ENCODE measurements at regions not wholly inside any gene's neighbourhood (a gene's known extent, or its start where the extent isn't known, plus 50 kb on each side); places are given as distances from the start of the nearest gene placed in this dataset.
"Not testable (repeated sequence)": the region's sequence is repeated elsewhere in the genome, so short reads cannot be mapped to it uniquely, and the experiment has no call there.

- no peaks in the 10 kb centered on the region for H3K4me1 Mint-ChIP-seq (ENCODE audit: low read depth)
- H3K4me3 Mint-ChIP-seq, result no peak overlapping the region
- H3K27me3 Mint-ChIP-seq (ENCODE audit: low read depth), result no peaks in the 10 kb centered on the region
- peaks cover 12% of the 10 kb centered on the region for H3K9me3 Mint-ChIP-seq (ENCODE audit: insufficient read depth)
- no peaks in the 10 kb centered on the region for H3K36me3 Mint-ChIP-seq (ENCODE audit: low read depth)
- DNase-seq, result no peak
- POLR2A ChIA-PET, result no interaction called here
- no peak for ATAC-seq
- H3K27ac Mint-ChIP-seq, result no peak overlapping the region
- CTCF ChIA-PET, result no interaction called here
Measured at GRCh38 chr4:62457356-62457755, 1257.2 kb downstream of the ADGRL3 start.

DNA sequence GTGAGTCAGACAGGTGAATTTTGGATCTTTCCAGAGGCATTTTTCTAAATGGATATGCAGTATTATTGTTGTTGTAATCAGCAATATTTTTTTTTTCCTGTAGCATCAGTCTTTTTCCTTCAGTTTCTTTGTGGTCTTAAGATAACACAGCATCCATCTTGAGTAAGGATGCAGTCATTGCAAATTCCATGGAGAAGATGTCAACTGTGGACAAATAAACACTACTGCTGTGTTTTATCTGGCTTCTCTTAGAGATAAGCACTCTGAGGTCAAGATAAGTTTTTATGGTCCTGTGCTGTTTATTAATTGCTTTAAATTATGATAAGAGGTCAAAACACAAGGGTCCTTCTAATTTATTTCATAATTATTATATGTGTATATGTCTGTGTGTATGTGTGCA is 1255.7 kb downstream of the ADGRL3 start:
- H3K27me3 Mint-ChIP-seq (ENCODE audit: low read depth), result no peaks in the 10 kb centered on the region
- no peak for ATAC-seq
- H3K4me3 Mint-ChIP-seq, result no peak overlapping the region
- ChIA-PET POLR2A (no interaction called here), CTCF (no interaction called here)
- peaks cover 9% of the 10 kb centered on the region for H3K9me3 Mint-ChIP-seq (ENCODE audit: insufficient read depth)
- H3K27ac Mint-ChIP-seq, result no peak overlapping the region
- no peak for DNase-seq
- H3K4me1 Mint-ChIP-seq (ENCODE audit: low read depth), result no peaks in the 10 kb centered on the region
- no peaks in the 10 kb centered on the region for H3K36me3 Mint-ChIP-seq (ENCODE audit: low read depth)

- ATAC-seq, result no peak
Measured at GRCh38 chr4:62454535-62454934, 1254.4 kb downstream of the ADGRL3 start.

DNA sequence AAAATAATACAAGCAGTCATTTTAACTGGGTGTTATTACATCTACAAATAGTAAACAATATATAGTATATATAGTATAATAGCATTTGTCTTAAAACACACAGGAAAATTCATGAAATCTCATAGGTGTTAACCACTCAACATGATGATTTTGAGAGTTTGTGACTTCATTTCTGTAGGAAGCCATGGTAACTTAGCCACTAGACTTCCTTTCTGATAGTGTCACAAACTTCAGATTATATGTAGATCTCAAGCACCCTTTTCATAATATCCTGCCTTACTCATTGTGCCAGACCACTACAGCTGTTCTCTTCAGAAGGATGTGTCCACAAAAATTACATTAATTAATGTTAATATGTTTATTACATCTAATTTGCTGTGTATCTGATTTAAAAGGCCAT is 1250.6 kb downstream of the ADGRL3 start:
- ATAC-seq (no peak), DNase-seq (no peak)
- H3K27me3 Mint-ChIP-seq (ENCODE audit: low read depth), result no peaks in the 10 kb centered on the region
- H3K36me3 Mint-ChIP-seq (ENCODE audit: low read depth), result no peaks in the 10 kb centered on the region
- H3K4me3 Mint-ChIP-seq, result no peak overlapping the region
- POLR2A ChIA-PET, result no interaction called here
- H3K4me1 Mint-ChIP-seq (ENCODE audit: low read depth), result no peaks in the 10 kb centered on the region
- CTCF ChIA-PET, result no interaction called here
- H3K9me3 Mint-ChIP-seq (ENCODE audit: insufficient read depth), result peaks cover 4% of the 10 kb centered on the region
- no peak overlapping the region for H3K27ac Mint-ChIP-seq

More at GRCh38 chr4:62454535-62454934, 1254.4 kb downstream of the ADGRL3 start:
- CTCF ChIA-PET, result no interaction called here
- Mint-ChIP-seq H3K4me3 (no peak overlapping the region), H3K9me3 (ENCODE audit: insufficient read depth) (no peaks in the 10 kb centered on the region), H3K36me3 (ENCODE audit: low read depth) (no peaks in the 10 kb centered on the region), H3K27ac (no peak overlapping the region), H3K27me3 (ENCODE audit: low read depth) (no peaks in the 10 kb centered on the region), H3K4me1 (ENCODE audit: low read depth) (no peaks in the 10 kb centered on the region)
- no peak for DNase-seq
- POLR2A ChIA-PET, result no interaction called here

DNA sequence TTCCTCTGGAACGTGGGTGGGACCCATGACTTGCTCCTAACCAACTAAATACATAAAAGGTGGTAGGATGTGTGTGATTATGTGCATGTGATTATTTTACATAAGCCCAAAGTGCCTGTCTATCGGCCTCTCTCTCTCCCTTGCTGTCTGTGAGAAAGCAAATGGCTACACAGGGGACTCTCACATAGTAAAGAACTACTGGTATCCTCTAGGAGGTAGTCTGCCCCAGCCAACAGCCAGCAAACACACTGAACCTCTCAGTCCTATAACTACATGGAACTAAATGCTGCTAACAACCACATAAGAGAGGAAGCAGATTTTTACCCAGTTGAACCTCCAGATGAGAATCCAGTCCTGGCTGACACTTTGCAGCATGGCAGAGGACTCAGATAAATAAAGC is 1249.4 kb downstream of the ADGRL3 start:
- DNase-seq (no peak), ATAC-seq (no peak)
- ChIA-PET CTCF (no interaction called here), POLR2A (no interaction called here)
- Mint-ChIP-seq H3K27ac (no peak overlapping the region), H3K4me1 (ENCODE audit: low read depth) (no peaks in the 10 kb centered on the region), H3K36me3 (ENCODE audit: low read depth) (no peaks in the 10 kb centered on the region), H3K9me3 (ENCODE audit: insufficient read depth) (peaks cover 4% of the 10 kb centered on the region), H3K4me3 (no peak overlapping the region), H3K27me3 (ENCODE audit: low read depth) (no peaks in the 10 kb centered on the region)

DNA sequence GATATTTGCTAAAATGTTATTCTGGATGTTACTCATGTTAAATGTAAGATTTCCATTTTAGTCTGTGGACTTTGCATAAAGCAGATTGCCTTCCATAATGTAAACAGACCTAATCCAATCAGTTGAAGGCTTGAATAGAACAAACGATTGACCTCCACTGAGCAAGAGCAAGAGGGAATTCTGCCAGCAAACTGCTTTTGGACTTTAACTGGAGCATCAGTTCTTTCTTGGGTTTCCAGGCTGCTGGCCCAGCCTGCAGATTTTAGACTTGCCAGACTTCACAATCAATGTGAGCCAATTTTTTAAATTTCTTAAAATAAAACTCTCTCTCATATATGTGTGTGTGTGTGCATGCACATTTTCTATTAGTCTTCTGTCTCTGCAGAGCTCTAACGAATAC is 1248.8 kb downstream of the ADGRL3 start:
- H3K9me3 Mint-ChIP-seq (ENCODE audit: insufficient read depth), result peaks cover 4% of the 10 kb centered on the region
- ChIA-PET POLR2A (no interaction called here), CTCF (no interaction called here)
- no peaks in the 10 kb centered on the region for H3K36me3 Mint-ChIP-seq (ENCODE audit: low read depth)
- no peaks in the 10 kb centered on the region for H3K4me1 Mint-ChIP-seq (ENCODE audit: low read depth)
- DNase-seq, result no peak
- H3K27ac Mint-ChIP-seq, result no peak overlapping the region
- no peak for ATAC-seq
- no peaks in the 10 kb centered on the region for H3K27me3 Mint-ChIP-seq (ENCODE audit: low read depth)
- H3K4me3 Mint-ChIP-seq, result no peak overlapping the region

- Mint-ChIP-seq H3K4me1 (ENCODE audit: low read depth) (no peaks in the 10 kb centered on the region), H3K4me3 (no peak overlapping the region), H3K27me3 (ENCODE audit: low read depth) (no peaks in the 10 kb centered on the region), H3K27ac (no peak overlapping the region), H3K9me3 (ENCODE audit: insufficient read depth) (peaks cover 21% of the 10 kb centered on the region), H3K36me3 (ENCODE audit: low read depth) (no peaks in the 10 kb centered on the region)
- no peak for DNase-seq
- ChIA-PET CTCF (no interaction called here), POLR2A (no interaction called here)
- ATAC-seq, result no peak
Measured at GRCh38 chr4:62439051-62439450, 1238.9 kb downstream of the ADGRL3 start.

DNA sequence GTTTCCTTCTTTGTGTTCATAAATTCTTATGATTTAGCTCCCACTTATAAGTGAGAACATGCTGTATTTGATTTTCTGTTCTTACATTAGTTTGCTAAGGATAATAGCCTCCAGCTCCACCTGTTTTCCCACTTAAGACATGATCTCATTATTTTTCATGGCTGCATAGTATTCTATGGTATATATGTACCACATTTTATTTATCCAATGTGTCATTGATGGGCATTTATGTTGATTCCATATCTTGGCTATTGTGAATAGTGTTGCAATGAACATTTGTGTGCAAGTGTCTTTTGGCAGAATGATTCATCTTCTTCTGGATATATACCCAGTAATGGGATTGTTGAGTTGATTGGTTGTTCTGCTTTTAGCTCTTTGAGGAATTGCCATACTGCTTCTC is 1234.8 kb downstream of the ADGRL3 start:
- H3K4me3 Mint-ChIP-seq, result no peak overlapping the region
- H3K9me3 Mint-ChIP-seq (ENCODE audit: insufficient read depth), result peaks cover 28% of the 10 kb centered on the region
- no peaks in the 10 kb centered on the region for H3K27me3 Mint-ChIP-seq (ENCODE audit: low read depth)
- H3K27ac Mint-ChIP-seq, result no peak overlapping the region
- H3K4me1 Mint-ChIP-seq (ENCODE audit: low read depth), result no peaks in the 10 kb centered on the region
- H3K36me3 Mint-ChIP-seq (ENCODE audit: low read depth), result no peaks in the 10 kb centered on the region
- no peak for DNase-seq
- ChIA-PET POLR2A (no interaction called here), CTCF (no interaction called here)
- no peak for ATAC-seq

DNA sequence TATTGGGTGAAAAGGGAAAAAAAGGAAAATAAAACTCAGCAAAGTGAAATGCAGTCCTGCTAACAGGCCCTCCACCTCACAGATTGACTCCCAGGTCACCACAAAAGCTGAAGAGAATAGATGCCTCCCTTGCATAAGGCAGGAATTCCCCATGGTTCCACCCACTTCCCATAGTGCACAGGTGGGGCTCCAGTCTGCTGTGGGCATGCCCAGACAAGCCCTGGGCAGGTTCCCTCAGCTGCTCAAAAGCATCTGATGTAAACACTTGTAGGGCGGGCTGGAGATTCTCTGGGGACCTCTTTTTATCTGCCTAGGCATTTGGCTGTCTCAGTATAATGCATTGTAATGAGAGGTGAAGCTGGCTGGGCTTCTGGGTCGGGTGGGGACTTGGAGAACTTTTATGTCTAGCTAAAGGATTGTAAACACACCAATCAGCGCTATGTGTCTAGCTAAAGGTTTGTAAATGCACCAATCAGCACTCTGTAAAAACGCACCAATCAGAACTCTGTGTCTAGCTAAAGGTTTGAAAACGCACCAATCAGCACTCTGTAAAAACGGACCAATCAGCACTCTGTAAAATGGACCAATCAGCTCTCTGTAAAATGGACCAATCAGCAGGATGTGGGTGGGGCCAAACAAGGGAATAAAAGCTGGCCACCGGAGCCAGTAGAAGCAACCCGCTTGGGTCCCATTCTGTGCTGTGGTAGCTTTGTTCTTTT is 1231.5 kb downstream of the ADGRL3 start:
- H3K27me3 Mint-ChIP-seq (ENCODE audit: low read depth); CTCF ChIA-PET: not testable (repeated sequence)

GRCh38 chr4:62429297-62429696 is 1229.2 kb downstream of the ADGRL3 start:
- Mint-ChIP-seq H3K9me3 (ENCODE audit: insufficient read depth) (peaks cover 15% of the 10 kb centered on the region), H3K27ac (no peak overlapping the region), H3K4me1 (ENCODE audit: low read depth) (no peaks in the 10 kb centered on the region), H3K4me3 (no peak overlapping the region), H3K36me3 (ENCODE audit: low read depth) (no peaks in the 10 kb centered on the region), H3K27me3 (ENCODE audit: low read depth) (no peaks in the 10 kb centered on the region)
- POLR2A ChIA-PET, result no interaction called here
- DNase-seq, result no peak
- no peak for ATAC-seq
- CTCF ChIA-PET, result no interaction called here

More for the DNA sequence above, 1231.5 kb downstream of the ADGRL3 start:
- POLR2A ChIA-PET; H3K4me3 Mint-ChIP-seq; H3K4me1 Mint-ChIP-seq (ENCODE audit: low read depth); H3K36me3 Mint-ChIP-seq (ENCODE audit: low read depth); ATAC-seq; H3K27ac Mint-ChIP-seq; DNase-seq: not testable (repeated sequence)
- peaks cover 23% of the 10 kb centered on the region for H3K9me3 Mint-ChIP-seq (ENCODE audit: insufficient read depth)

DNA sequence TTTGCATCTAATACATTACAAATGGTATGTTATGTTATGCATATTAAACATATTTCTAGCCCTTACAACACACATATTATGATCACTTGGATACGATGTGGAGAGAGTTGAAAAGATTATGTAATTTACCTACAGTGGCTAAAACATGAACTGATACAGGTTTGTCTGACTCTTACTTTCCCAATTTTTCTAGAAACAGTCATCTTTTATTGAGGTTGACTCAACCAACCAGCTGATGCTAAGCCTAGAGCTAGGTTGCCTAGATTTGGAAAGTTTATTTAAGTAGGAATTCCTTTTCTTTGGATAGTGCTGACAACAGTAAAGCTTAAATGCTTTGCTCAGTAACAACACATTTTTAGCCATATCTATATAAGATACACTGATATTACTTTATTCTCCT is 1215.1 kb downstream of the ADGRL3 start:
- ATAC-seq (no peak), DNase-seq (no peak)
- POLR2A ChIA-PET, result no interaction called here
- Mint-ChIP-seq H3K36me3 (ENCODE audit: low read depth) (no peaks in the 10 kb centered on the region), H3K27me3 (ENCODE audit: low read depth) (no peaks in the 10 kb centered on the region), H3K4me1 (ENCODE audit: low read depth) (no peaks in the 10 kb centered on the region), H3K27ac (no peak overlapping the region), H3K4me3 (no peak overlapping the region), H3K9me3 (ENCODE audit: insufficient read depth) (peaks cover 5% of the 10 kb centered on the region)
- CTCF ChIA-PET, result no interaction called here

- ChIA-PET POLR2A (no interaction called here), CTCF (no interaction called here)
- DNase-seq, result no peak
- Mint-ChIP-seq H3K36me3 (ENCODE audit: low read depth) (no peaks in the 10 kb centered on the region), H3K4me1 (ENCODE audit: low read depth) (no peaks in the 10 kb centered on the region), H3K27me3 (ENCODE audit: low read depth) (no peaks in the 10 kb centered on the region), H3K27ac (no peak overlapping the region), H3K9me3 (ENCODE audit: insufficient read depth) (peaks cover 5% of the 10 kb centered on the region), H3K4me3 (no peak overlapping the region)
- no peak for ATAC-seq
Measured at GRCh38 chr4:62414563-62414962, 1214.4 kb downstream of the ADGRL3 start.

DNA sequence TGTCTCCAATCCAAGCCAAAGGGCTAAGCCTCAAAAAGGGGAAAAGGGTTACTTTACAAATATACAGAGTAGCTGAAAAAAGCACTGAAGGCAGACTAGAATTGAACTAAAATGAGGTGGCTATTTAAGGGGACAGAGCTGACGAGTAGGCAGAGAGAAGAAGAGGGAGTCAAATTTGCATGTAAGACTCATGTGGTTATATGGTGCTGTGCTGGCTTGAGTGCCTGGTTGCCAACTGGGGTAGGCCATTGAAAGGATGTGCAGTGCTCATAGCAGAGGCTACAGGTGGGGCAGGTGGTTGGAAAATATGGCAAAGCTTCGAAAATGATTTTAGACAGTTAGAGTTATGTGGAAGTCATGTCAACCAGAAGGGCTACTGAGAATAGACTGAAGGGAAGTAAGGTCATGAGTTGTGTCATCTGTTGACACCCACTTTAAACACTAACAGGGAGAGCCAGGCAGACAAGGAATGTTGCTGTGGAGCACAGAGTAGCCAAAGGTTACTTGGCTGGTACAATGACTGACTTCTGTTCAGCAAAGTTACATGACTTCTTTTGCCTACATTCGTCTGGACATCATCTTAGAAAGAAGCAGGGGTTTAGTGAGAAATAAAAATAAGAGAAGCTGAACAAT is 1210.4 kb downstream of the ADGRL3 start:
- no peaks in the 10 kb centered on the region for H3K4me1 Mint-ChIP-seq (ENCODE audit: low read depth)
- no peak for ATAC-seq
- H3K27me3 Mint-ChIP-seq (ENCODE audit: low read depth), result no peaks in the 10 kb centered on the region
- H3K9me3 Mint-ChIP-seq (ENCODE audit: insufficient read depth), result peaks cover 4% of the 10 kb centered on the region
- no peaks in the 10 kb centered on the region for H3K36me3 Mint-ChIP-seq (ENCODE audit: low read depth)
- no peak overlapping the region for H3K27ac Mint-ChIP-seq
- POLR2A ChIA-PET, result no interaction called here
- CTCF ChIA-PET, result no interaction called here
- DNase-seq, result no peak
- H3K4me3 Mint-ChIP-seq, result no peak overlapping the region
